Tibial artery (tissue), 4 donors: ENCODE measurements at regions not wholly inside any gene's neighbourhood (a gene's known extent, or its start where the extent isn't known, plus 50 kb on each side); places are given as distances from the start of the nearest gene placed in this dataset.

Experiments
- DNase-seq, 2 donors: peaks; one replicate each; pipeline ENCODE4 v3.0.0-alpha.2; 2019
- H3K27ac ChIP-seq, 2 donors: fragments of 200-600 bp; sonication (generic) in 1 of 2; 1 replicate in 1 of 2; 2 replicates in 1 of 2; pipeline ENCODE4 v1.5.1; 2018 to 2019; ENCODE audit warnings: mild to moderate bottlenecking in 1 of 2
- H3K27me3 ChIP-seq, 2 donors: fragments of 200-600 bp; sonication (generic) in 1 of 2; one replicate each; pipeline versions ENCODE4 v1.5.1 to v1.6.0; 2016 to 2019
- H3K36me3 ChIP-seq, 3 donors: fragments of 200-600 bp; sonication (generic) in 2 of 3; one replicate each; pipeline ENCODE4 v1.5.1; 2016 to 2019; ENCODE audit warnings: mild to moderate bottlenecking in 2 of 3
- H3K4me1 ChIP-seq, 4 donors: fragments of 200-600 bp; sonication (generic) in 2 of 4; 1 replicate in 3 of 4; 2 replicates in 1 of 4; pipeline ENCODE4 v1.5.1; 2016 to 2019
- H3K4me3 ChIP-seq, 2 donors: fragments of 200-600 bp; sonication (generic) in 1 of 2; 1 replicate in 1 of 2; 2 replicates in 1 of 2; pipeline ENCODE4 v1.5.1; 2018 to 2019; ENCODE audit warnings: mild to moderate bottlenecking in 2 of 2
- H3K9me3 ChIP-seq, 3 donors: fragments of 200-600 bp; sonication (generic) in 1 of 3; one replicate each; pipeline ENCODE4 v1.5.1; 2016 to 2019
- CTCF ChIP-seq, 2 experiments: fragments of 200-600 bp in 1 of 2; fragments of 450-650 bp in 1 of 2; IDR thresholded peaks; one replicate each; pipeline ENCODE4 v1.5.1; 2017 to 2019; ENCODE audit warnings: antibody characterized with exemption in 2 of 2, mild to moderate bottlenecking in 1 of 2, moderate library complexity in 1 of 2
- intact Hi-C: fragments of 100-400 bp; cut with DNase I; formaldehyde crosslinking; loops from one replicate; pipeline ENCODE4 v1.15.0; 2023; ENCODE audit warnings: low total_unique reads

- intact Hi-C loops: no loop called here
- Histone ChIP-seq H3K4me1 (peaks cover 0 to 4% (median 0%) of the 10 kb centered on the region in 4 donors), H3K4me3 (no peak overlapping the region)
These were observed 235.9 kb upstream of the IRF2BP2 start for GRCh38 chr1:234845836-234846235.

GRCh38 chr1:234845097-234845660, 235.2 kb upstream of the IRF2BP2 start:
- H3K4me3 ChIP-seq: no peak overlapping the region
- H3K27ac ChIP-seq: no peak overlapping the region
- no peaks in the 10 kb centered on the region for H3K9me3 ChIP-seq
- no peaks in the 10 kb centered on the region for H3K27me3 ChIP-seq
- DNase-seq: no peak
- TF ChIP-seq CTCF (IDR thresholded peaks at IDR 0.05): no peak
- H3K36me3 ChIP-seq: no peaks in the 10 kb centered on the region
- intact Hi-C loops: no loop called here
- peaks cover 0 to 4% (median 0%) of the 10 kb centered on the region in 4 donors for H3K4me1 ChIP-seq

More at GRCh38 chr1:234845836-234846235, 235.9 kb upstream of the IRF2BP2 start:
- no peaks in the 10 kb centered on the region for H3K27me3 ChIP-seq
- no peak for DNase-seq
- no peaks in the 10 kb centered on the region for H3K9me3 ChIP-seq
- no peaks in the 10 kb centered on the region for H3K36me3 ChIP-seq
- TF ChIP-seq CTCF (IDR thresholded peaks at IDR 0.05): no peak
- H3K27ac ChIP-seq: no peak overlapping the region

GRCh38 chr1:234844479-234845031, 234.6 kb upstream of the IRF2BP2 start:
- intact Hi-C loops: no loop called here
- TF ChIP-seq CTCF (IDR thresholded peaks at IDR 0.05): no peak

GRCh38 chr1:234843946-234844345, 234.0 kb upstream of the IRF2BP2 start:
- Histone ChIP-seq H3K36me3 (no peaks in the 10 kb centered on the region), H3K4me1 (peaks cover 0 to 4% (median 0%) of the 10 kb centered on the region in 4 donors), H3K27ac (no peak overlapping the region), H3K4me3 (no peak overlapping the region), H3K9me3 (no peaks in the 10 kb centered on the region), H3K27me3 (no peaks in the 10 kb centered on the region)
- no peak for DNase-seq
- intact Hi-C loops: no loop called here
- no peak for TF ChIP-seq CTCF (IDR thresholded peaks at IDR 0.05)

More at GRCh38 chr1:234844479-234845031, 234.6 kb upstream of the IRF2BP2 start:
- H3K36me3 ChIP-seq: no peaks in the 10 kb centered on the region
- no peak overlapping the region for H3K4me3 ChIP-seq
- H3K27ac ChIP-seq: no peak overlapping the region
- no peaks in the 10 kb centered on the region for H3K9me3 ChIP-seq
- no peaks in the 10 kb centered on the region for H3K27me3 ChIP-seq
- no peak for DNase-seq
- peaks cover 0 to 4% (median 0%) of the 10 kb centered on the region in 4 donors for H3K4me1 ChIP-seq

- Histone ChIP-seq H3K4me3 (no peak overlapping the region), H3K27ac (no peak overlapping the region)
- intact Hi-C loops: no loop called here
These were observed 233.0 kb upstream of the IRF2BP2 start for GRCh38 chr1:234842726-234843641.

More at GRCh38 chr1:234842726-234843641, 233.0 kb upstream of the IRF2BP2 start:
- no peaks in the 10 kb centered on the region for H3K27me3 ChIP-seq
- no peaks in the 10 kb centered on the region for H3K36me3 ChIP-seq
- no peak for DNase-seq
- no peak for TF ChIP-seq CTCF (IDR thresholded peaks at IDR 0.05)
- H3K4me1 ChIP-seq: peaks cover 0 to 4% (median 0%) of the 10 kb centered on the region in 4 donors
- no peaks in the 10 kb centered on the region for H3K9me3 ChIP-seq
